H9 (cell line): ENCODE measurements at regions not wholly inside any gene's neighbourhood (a gene's known extent, or its start where the extent isn't known, plus 50 kb on each side); places are given as distances from the start of the nearest gene placed in this dataset.

Source experiments
- DNase-seq: peaks from one replicate; pipeline ENCODE4 v3.0.0-alpha.2; 2017
- H2AFZ ChIP-seq: one replicate; pipeline ENCODE4 v1.6.1; 2013; ENCODE audit warnings: mild to moderate bottlenecking, low read length, control low read depth, moderate library complexity
- H2AK5ac ChIP-seq: 2 replicates; pipeline ENCODE4 v1.6.1; 2013; ENCODE audit warnings: low read length, control low read depth, mixed read lengths; ENCODE audit not compliant: insufficient read length
- H2BK120ac ChIP-seq: one replicate; pipeline ENCODE4 v1.6.1; 2013; ENCODE audit warnings: low read depth, mild to moderate bottlenecking, low read length, control low read depth, inconsistent platforms; ENCODE audit not compliant: poor library complexity, severe bottlenecking
- H2BK12ac ChIP-seq: 2 replicates; pipeline ENCODE4 v1.6.1; 2013; ENCODE audit warnings: low read length, control low read depth, mixed read lengths, low read depth; ENCODE audit not compliant: insufficient read length
- H2BK15ac ChIP-seq: 2 replicates; pipeline ENCODE4 v1.6.1; 2013; ENCODE audit warnings: low read depth, low read length, control low read depth
- H2BK20ac ChIP-seq: one replicate; pipeline ENCODE4 v1.6.1; 2013; ENCODE audit warnings: low read depth, mild to moderate bottlenecking, low read length, control low read depth, inconsistent platforms; ENCODE audit not compliant: poor library complexity, severe bottlenecking
- H2BK5ac ChIP-seq: 2 replicates; pipeline ENCODE4 v1.6.1; 2013; ENCODE audit warnings: low read length, control low read depth, mixed read lengths; ENCODE audit not compliant: insufficient read length
- H3K14ac ChIP-seq: 2 replicates; pipeline ENCODE4 v1.6.1; 2013; ENCODE audit warnings: low read length, control low read depth; ENCODE audit not compliant: insufficient read depth
- H3K18ac ChIP-seq: 2 replicates; pipeline ENCODE4 v1.6.1; 2013; ENCODE audit warnings: low read depth, mild to moderate bottlenecking, mixed read lengths, low read length, control low read depth; ENCODE audit not compliant: insufficient read length
- H3K23ac ChIP-seq: 2 replicates; pipeline ENCODE4 v1.6.1; 2013; ENCODE audit warnings: low read length, control low read depth, mixed read lengths, low read depth; ENCODE audit not compliant: insufficient read length
- H3K23me2 ChIP-seq: 2 replicates; pipeline ENCODE4 v1.6.1; 2013; ENCODE audit warnings: low read depth, mild to moderate bottlenecking, mixed read lengths, low read length, control low read depth; ENCODE audit not compliant: insufficient read length, poor library complexity, severe bottlenecking
- H3K27ac ChIP-seq: 2 replicates; pipeline ENCODE4 v1.5.1; 2013; ENCODE audit warnings: low read length, control low read depth, mixed read lengths, low read depth; ENCODE audit not compliant: insufficient read length
- H3K27me3 ChIP-seq: 2 replicates; pipeline ENCODE4 v1.6.1; 2013; ENCODE audit warnings: low read length, control low read depth, inconsistent platforms; ENCODE audit not compliant: insufficient read depth
- H3K4ac ChIP-seq: 2 replicates; pipeline ENCODE4 v1.6.1; 2013; ENCODE audit warnings: low read depth, mild to moderate bottlenecking, control low read depth, inconsistent platforms, low read length, moderate library complexity
- H3K4me1 ChIP-seq: 2 replicates; pipeline ENCODE4 v1.6.1; 2013; ENCODE audit warnings: low read length, control low read depth, inconsistent platforms; ENCODE audit not compliant: insufficient read depth
- H3K4me2 ChIP-seq: 2 replicates; pipeline ENCODE4 v1.6.1; 2013; ENCODE audit warnings: low read length, control low read depth, mixed read lengths; ENCODE audit not compliant: insufficient read length, insufficient read depth
- H3K56ac ChIP-seq: 2 replicates; pipeline ENCODE4 v1.6.1; 2013; ENCODE audit warnings: low read depth, mild to moderate bottlenecking, mixed read lengths, low read length, control low read depth; ENCODE audit not compliant: insufficient read length
- H3K79me1 ChIP-seq: 2 replicates; pipeline ENCODE4 v1.6.1; 2013; ENCODE audit warnings: low read depth, mild to moderate bottlenecking, moderate library complexity, low read length, control low read depth, inconsistent platforms; ENCODE audit not compliant: insufficient read depth, poor library complexity, severe bottlenecking
- H3K79me2 ChIP-seq: 2 replicates; pipeline ENCODE4 v1.6.1; 2013; ENCODE audit warnings: low read length, control low read depth, inconsistent platforms; ENCODE audit not compliant: insufficient read depth
- H3K9ac ChIP-seq: 2 replicates; pipeline ENCODE4 v1.6.1; 2013; ENCODE audit warnings: low read length, control low read depth, mixed read lengths; ENCODE audit not compliant: insufficient read length; ENCODE audit errors: extremely low read depth
- H3K9me3 ChIP-seq: one replicate; pipeline ENCODE4 v1.6.1; 2013; ENCODE audit warnings: low read depth, low read length, inconsistent platforms; ENCODE audit not compliant: control insufficient read depth
- H3T11ph ChIP-seq: one replicate; pipeline ENCODE4 v1.6.1; 2013; ENCODE audit warnings: mild to moderate bottlenecking, low read length, control low read depth, inconsistent platforms
- H4K20me1 ChIP-seq: one replicate; pipeline ENCODE4 v1.6.1; 2013; ENCODE audit not compliant: control insufficient read depth, insufficient read length, insufficient read depth
- H4K5ac ChIP-seq: 2 replicates; pipeline ENCODE4 v1.6.1; 2013; ENCODE audit warnings: low read depth, mild to moderate bottlenecking, mixed read lengths, low read length, control low read depth; ENCODE audit not compliant: insufficient read length
- H4K8ac ChIP-seq: replicated peaks from 2 replicates; pipeline ENCODE4 v1.6.1; 2013; ENCODE audit warnings: low read length, control low read depth, mixed read lengths, low read depth; ENCODE audit not compliant: insufficient read length
- H4K91ac ChIP-seq: 2 replicates; pipeline ENCODE4 v1.6.1; 2013; ENCODE audit warnings: low read depth, mild to moderate bottlenecking, moderate library complexity, mixed read lengths, low read length, control low read depth; ENCODE audit not compliant: insufficient read length
- H3K27ac Mint-ChIP-seq, 3 experiments: 2 replicates in 2 of 3; 3 replicates in 1 of 3; pipeline ENCODE4 v1.8.0; 2020 to 2021; ENCODE audit warnings: mixed read lengths in 3 of 3, mild to moderate bottlenecking in 1 of 3, moderate library complexity in 1 of 3
- H3K27me3 Mint-ChIP-seq: 2 replicates; pipeline ENCODE4 v1.8.0; 2021; ENCODE audit warnings: low read depth, mild to moderate bottlenecking, moderate library complexity, mixed read lengths
- H3K36me3 Mint-ChIP-seq, 3 experiments: 2 replicates in 2 of 3; 3 replicates in 1 of 3; pipeline ENCODE4 v1.8.0; 2020 to 2021; ENCODE audit warnings: low read depth in 3 of 3, mixed read lengths in 3 of 3; ENCODE audit not compliant: insufficient read depth in 1 of 3
- H3K4me1 Mint-ChIP-seq, 2 experiments: 2 replicates each; pipeline ENCODE4 v1.8.0; 2020; ENCODE audit warnings: mixed read lengths in 2 of 2
- H3K4me3 Mint-ChIP-seq, 2 experiments: 2 replicates in 1 of 2; 3 replicates in 1 of 2; pipeline ENCODE4 v1.8.0; 2020 to 2021; ENCODE audit warnings: mild to moderate bottlenecking in 2 of 2, mixed read lengths in 2 of 2, moderate library complexity in 1 of 2
- H3K9me3 Mint-ChIP-seq, 2 experiments: 2 replicates in 1 of 2; 3 replicates in 1 of 2; pipeline ENCODE4 v1.8.0; 2020; ENCODE audit warnings: mild to moderate bottlenecking in 2 of 2, mixed read lengths in 2 of 2, moderate library complexity in 1 of 2
- CTCF ChIP-seq: fragments of 200-600 bp; sonication (generic); conservative IDR thresholded peaks from 3 replicates; pipeline ENCODE4 v1.8.0; 2021; ENCODE audit warnings: antibody characterized with exemption, mild to moderate bottlenecking
- WGBS: extraction: QIAGEN DNeasy Blood & Tissue Kit; methylation state at CpG from one replicate; pipeline ENCODE4 v1.1.7; 2013; ENCODE audit warnings: missing lambda C conversion rate, low lambda C conversion rate, mixed read lengths; ENCODE audit not compliant: insufficient read length; ENCODE audit errors: extremely low coverage; 5-methylcytosine and 5-hydroxymethylcytosine counted together

GRCh38 chr4:138728566-138728965 lies 287.0 kb upstream of the NOCT start:
- Mint-ChIP-seq H3K4me1 (peaks cover 48 to 52% of the 10 kb centered on the region in 2 experiments), H3K36me3 (no peaks in the 10 kb centered on the region), H3K27ac (no peak overlapping the region), H3K27me3 (no peaks in the 10 kb centered on the region), H3K9me3 (no peaks in the 10 kb centered on the region; a peak in 1 of 5 replicates), H3K4me3 (no peak overlapping the region)
- WGBS, result no CpG with 5 or more reads among the region's 3 CpGs
- Histone ChIP-seq H2BK5ac (no peak overlapping the region), H2AFZ (no peak overlapping the region), H3K4ac (no peak overlapping the region), H3K4me2 (no peak overlapping the region), H2AK5ac (no peak overlapping the region), H4K8ac (no peak overlapping the region), H3K9me3 (no peaks in the 10 kb centered on the region), H3K23me2 (no peaks in the 10 kb centered on the region), H3K18ac (no peak overlapping the region), H3K79me1 (no peaks in the 10 kb centered on the region), H3K56ac (no peak overlapping the region), H4K20me1 (no peaks in the 10 kb centered on the region), H2BK12ac (no peak overlapping the region), H3K27ac (no peak overlapping the region), H3T11ph (no peak overlapping the region), H4K5ac (no peak overlapping the region), H3K23ac (no peak overlapping the region), H3K27me3 (no peaks in the 10 kb centered on the region), H3K14ac (no peak overlapping the region), H2BK120ac (no peak overlapping the region), H4K91ac (no peak overlapping the region), H3K9ac (no peak overlapping the region), H3K79me2 (no peaks in the 10 kb centered on the region), H3K4me1 (peaks cover 11% of the 10 kb centered on the region; the same call in 1 of the 2 replicates), H2BK15ac (no peak overlapping the region), H2BK20ac (no peak overlapping the region)
- TF ChIP-seq CTCF, result no peak
- no peak for DNase-seq
